Mesodermal cell (in vitro differentiated cells): ENCODE measurements at regions not wholly inside any gene's neighbourhood (a gene's known extent, or its start where the extent isn't known, plus 50 kb on each side); places are given as distances from the start of the nearest gene placed in this dataset.
"Not testable (repeated sequence)": the region's sequence is repeated elsewhere in the genome, so short reads cannot be mapped to it uniquely, and the experiment has no call there.

ENCODE experiments used
- H3K27ac ChIP-seq: 2 replicates; pipeline ENCODE4 v1.7.0; 2013; ENCODE audit warnings: mild to moderate bottlenecking, low read depth, low read length, moderate library complexity; ENCODE audit not compliant: severe bottlenecking
- H3K36me3 ChIP-seq: 2 replicates; pipeline ENCODE4 v1.7.1; 2013; ENCODE audit warnings: mild to moderate bottlenecking, low read length, moderate library complexity; ENCODE audit not compliant: control insufficient read depth, insufficient read depth
- H3K4me1 ChIP-seq: one replicate; pipeline ENCODE4 v1.7.1; 2013; ENCODE audit warnings: mild to moderate bottlenecking, low read length; ENCODE audit not compliant: insufficient read depth, control insufficient read depth, poor library complexity, severe bottlenecking
- H3K4me3 ChIP-seq: 2 replicates; pipeline ENCODE4 v1.7.0; 2013; ENCODE audit warnings: low read length, control low read depth, mild to moderate bottlenecking; ENCODE audit not compliant: insufficient read depth, poor library complexity, severe bottlenecking; ENCODE audit errors: extremely low read depth
- H3K9me3 ChIP-seq: 2 replicates; pipeline ENCODE4 v1.7.1; 2013; ENCODE audit warnings: mild to moderate bottlenecking, low read length, moderate library complexity; ENCODE audit not compliant: control insufficient read depth
- WGBS, 2 experiments: methylation state at CpG; one replicate each; pipeline ENCODE4 v1.1.5; 2013; ENCODE audit warnings: missing lambda C conversion rate in 2 of 2; ENCODE audit not compliant: insufficient coverage in 2 of 2; 5-methylcytosine and 5-hydroxymethylcytosine counted together

DNA sequence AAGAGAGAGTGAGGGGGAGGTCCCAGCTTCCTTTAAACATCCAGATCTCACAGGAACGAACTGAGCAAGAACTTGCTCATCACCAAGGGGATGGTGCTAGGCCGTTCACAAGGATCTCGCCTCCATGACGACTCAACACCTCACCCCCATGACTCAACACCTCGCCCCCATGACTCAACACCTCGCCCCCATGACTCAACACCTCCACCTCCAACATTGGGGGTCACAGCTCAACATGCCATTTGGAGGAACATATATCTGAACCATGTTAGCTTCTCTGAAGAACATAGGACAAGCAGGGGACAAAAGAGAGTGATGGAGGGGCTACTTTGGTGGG is 66.0 kb upstream of the LHX5 start:
- Histone ChIP-seq H3K36me3 (no peaks in the 10 kb centered on the region), H3K4me1 (no peaks in the 10 kb centered on the region), H3K9me3 (peaks cover 6% of the 10 kb centered on the region), H3K27ac (no peak overlapping the region), H3K4me3 (no peak overlapping the region)
- 67 to 86% methylated on average over 4 of the region's 6 CpGs for WGBS, 2 experiments

GRCh38 chr12:113537046-113537750 is 65.5 kb upstream of the LHX5 start:
- H3K27ac ChIP-seq = no peak overlapping the region
- H3K9me3 ChIP-seq = peaks cover 6% of the 10 kb centered on the region
- 91 to 92% methylated on average over 9 to 10 of the region's 11 CpGs for WGBS, 2 experiments
- H3K36me3 ChIP-seq = no peaks in the 10 kb centered on the region
- no peaks in the 10 kb centered on the region for H3K4me1 ChIP-seq
- no peak overlapping the region for H3K4me3 ChIP-seq

DNA sequence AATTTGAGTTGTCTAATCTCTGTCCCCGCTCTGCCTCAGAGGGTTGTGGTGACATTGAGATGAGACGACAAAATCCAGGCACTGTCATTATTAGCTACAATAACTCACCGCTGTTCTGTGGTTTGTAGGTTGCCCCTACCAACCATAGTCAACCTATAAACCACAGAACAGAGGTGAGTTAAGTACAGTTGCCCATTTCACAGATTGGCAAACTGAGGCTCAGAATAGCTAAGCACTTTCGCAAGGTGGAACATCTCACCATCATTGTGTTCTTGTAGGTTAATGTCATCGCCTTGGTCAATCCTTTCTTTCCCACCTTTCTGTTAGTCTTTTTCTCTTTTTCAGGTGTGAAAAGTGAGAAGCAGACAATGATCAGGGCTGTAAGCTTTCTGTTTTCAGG is 63.4 kb upstream of the LHX5 start:
- Histone ChIP-seq H3K4me1 (no peaks in the 10 kb centered on the region), H3K27ac (no peak overlapping the region), H3K36me3 (no peaks in the 10 kb centered on the region), H3K4me3 (no peak overlapping the region), H3K9me3 (peaks cover 6% of the 10 kb centered on the region)
- 100% methylated on average over 2 of the region's 5 CpGs for WGBS, 2 experiments

DNA sequence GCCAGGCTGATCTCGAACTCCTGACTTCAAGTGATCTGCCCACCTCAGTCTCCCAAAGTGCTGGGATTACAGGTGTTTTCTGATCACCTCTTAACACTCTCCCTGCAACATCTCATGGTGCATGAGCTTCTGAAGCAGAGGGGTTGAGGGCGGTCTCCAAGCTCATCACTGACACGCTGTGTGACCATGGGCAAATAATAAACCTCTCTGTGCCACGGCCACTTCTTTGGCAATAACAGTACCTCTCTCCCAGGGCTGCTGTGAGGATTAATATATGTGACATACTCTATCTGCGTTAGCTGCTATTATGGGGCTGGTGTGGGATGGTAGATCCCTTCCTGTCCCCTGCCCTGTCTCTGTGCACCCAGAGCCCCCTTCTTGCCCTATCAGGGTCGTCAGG is 62.9 kb upstream of the LHX5 start:
- 75 to 96% methylated on average over 1 to 3 of the region's 6 CpGs for WGBS, 2 experiments
- Histone ChIP-seq H3K9me3 (peaks cover 6% of the 10 kb centered on the region), H3K4me3 (no peak overlapping the region), H3K36me3 (no peaks in the 10 kb centered on the region), H3K27ac (no peak overlapping the region), H3K4me1 (no peaks in the 10 kb centered on the region)

DNA sequence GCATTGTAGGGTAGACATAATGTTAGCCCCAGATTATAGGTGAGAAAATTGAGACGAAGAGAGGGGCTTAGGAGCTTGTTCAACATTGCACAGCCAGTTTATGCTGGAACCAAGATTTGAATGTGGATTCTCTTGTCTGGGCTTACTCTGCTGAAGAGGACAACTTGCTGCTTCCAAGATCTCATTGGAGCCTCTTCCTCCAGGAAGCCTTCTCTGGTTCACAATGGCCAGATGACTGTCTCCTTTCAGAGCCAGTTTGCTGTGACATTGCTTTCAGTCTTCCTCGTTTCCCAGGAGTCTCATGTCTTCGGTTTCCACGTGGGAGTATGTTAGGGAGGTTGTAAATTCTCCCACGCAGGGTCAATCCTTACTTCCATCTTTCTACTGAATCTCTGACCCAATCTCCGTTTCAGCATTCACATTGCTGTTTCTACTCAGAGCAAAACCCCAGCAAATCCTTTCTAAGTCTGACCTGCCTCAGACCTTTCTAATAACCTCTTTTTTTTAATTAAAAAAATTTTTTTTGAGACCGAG is 62.2 kb upstream of the LHX5 start:
- Histone ChIP-seq H3K4me1 (no peaks in the 10 kb centered on the region), H3K27ac (no peak overlapping the region), H3K4me3 (no peak overlapping the region), H3K9me3 (peaks cover 6% of the 10 kb centered on the region), H3K36me3 (no peaks in the 10 kb centered on the region)
- 83 to 84% methylated on average over 3 to 4 of the region's 7 CpGs for WGBS, 2 experiments

- Histone ChIP-seq H3K9me3 (peaks cover 3% of the 10 kb centered on the region), H3K4me1 (no peaks in the 10 kb centered on the region), H3K36me3 (no peaks in the 10 kb centered on the region), H3K27ac (no peak overlapping the region), H3K4me3 (no peak overlapping the region)
- WGBS, 2 experiments = 92 to 97% methylated on average over 8 to 11 of the region's 13 CpGs
These were observed 60.6 kb upstream of the LHX5 start for GRCh38 chr12:113532292-113532691.

DNA sequence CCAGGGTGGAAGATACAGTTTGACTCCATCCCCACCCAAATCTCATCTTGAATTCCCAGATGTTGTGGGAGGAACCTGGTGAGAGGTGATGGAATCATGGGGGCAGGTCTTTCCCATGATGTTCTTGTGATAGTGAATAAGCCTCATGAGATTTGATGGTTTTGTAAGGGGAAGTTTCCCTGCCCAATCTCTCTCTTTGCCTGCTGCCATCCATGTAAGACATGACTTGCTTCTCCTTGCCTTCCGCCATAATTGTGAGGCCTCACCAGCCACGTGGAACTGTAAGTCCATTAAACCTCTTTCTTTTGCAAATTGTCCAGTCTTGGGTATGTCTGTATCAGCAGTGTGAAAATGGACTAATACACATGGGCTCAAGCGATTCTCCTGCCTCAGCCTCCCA is 59.4 kb upstream of the LHX5 start:
- not testable (repeated sequence) for H3K4me1 ChIP-seq, H3K4me3 ChIP-seq, H3K9me3 ChIP-seq, H3K27ac ChIP-seq, H3K36me3 ChIP-seq
- WGBS, 2 experiments = 60 to 81% methylated on average over 1 to 2 of the region's 3 CpGs

DNA sequence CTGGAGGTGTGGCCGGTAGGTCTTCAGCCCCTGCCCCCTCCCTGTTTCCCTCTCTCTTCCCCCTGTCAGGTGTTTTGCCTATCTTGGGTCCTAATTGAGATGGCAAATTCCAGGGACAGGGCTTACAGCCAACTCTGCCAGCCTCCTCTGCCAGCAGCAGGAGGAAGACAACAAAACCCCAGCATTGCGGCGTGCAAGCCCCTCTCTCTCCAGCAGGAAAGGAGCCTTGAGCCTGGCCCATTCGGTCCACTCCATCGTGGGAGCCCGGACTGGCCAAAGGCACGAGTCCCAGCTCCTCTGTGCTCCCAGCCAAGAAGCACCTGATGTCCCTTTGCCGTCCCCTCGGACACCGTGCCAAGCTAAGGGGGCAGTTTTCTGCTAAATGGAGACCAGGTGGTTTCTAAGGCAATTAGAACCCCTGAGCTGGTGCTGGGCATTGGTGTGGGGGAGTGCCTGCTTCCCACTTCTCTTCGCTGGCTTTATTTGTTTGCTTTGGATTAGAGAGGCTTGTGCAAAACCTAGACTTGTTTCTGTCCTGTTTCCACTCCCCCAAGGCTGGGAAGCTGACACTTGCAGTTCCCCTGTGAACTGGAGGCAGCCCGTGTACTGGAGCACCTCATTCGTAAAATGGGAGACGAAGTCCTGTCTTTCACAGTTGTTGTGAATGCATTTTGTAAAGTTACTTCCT is 57.1 kb upstream of the LHX5 start:
- 77% methylated on average over 8 to 12 of the region's 14 CpGs for WGBS, 2 experiments
- H3K36me3 ChIP-seq = no peaks in the 10 kb centered on the region
- no peak overlapping the region for H3K4me3 ChIP-seq

DNA sequence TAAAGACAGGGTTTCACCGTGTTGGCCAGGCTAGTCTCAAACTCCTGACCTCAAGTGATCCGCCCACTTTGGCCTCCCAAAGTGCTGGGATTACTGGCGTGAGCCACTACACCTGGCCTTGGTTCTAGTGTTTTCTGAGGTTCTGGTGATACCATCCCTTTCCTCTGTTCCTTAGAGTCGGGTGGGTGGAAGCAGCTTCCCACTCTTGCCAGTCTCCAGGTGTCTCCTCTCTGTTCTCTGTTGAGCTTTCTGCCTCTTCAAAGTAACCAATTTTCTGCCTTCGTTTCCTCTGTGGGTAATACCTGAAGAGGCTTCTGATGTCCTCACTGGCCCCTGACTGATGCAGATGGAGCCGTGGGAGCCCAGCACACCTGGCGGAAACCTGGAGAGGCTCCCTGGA is 53.4 kb upstream of the LHX5 start:
- no peak overlapping the region for H3K27ac ChIP-seq
- no peaks in the 10 kb centered on the region for H3K36me3 ChIP-seq
- 86 to 91% methylated on average over 6 to 7 of the region's 7 CpGs for WGBS, 2 experiments
- no peak overlapping the region for H3K4me3 ChIP-seq
- H3K4me1 ChIP-seq = no peaks in the 10 kb centered on the region
- no peaks in the 10 kb centered on the region for H3K9me3 ChIP-seq

More for the DNA sequence above, 57.1 kb upstream of the LHX5 start:
- H3K4me1 ChIP-seq = no peaks in the 10 kb centered on the region
- H3K27ac ChIP-seq = no peak overlapping the region
- H3K9me3 ChIP-seq = no peaks in the 10 kb centered on the region

DNA sequence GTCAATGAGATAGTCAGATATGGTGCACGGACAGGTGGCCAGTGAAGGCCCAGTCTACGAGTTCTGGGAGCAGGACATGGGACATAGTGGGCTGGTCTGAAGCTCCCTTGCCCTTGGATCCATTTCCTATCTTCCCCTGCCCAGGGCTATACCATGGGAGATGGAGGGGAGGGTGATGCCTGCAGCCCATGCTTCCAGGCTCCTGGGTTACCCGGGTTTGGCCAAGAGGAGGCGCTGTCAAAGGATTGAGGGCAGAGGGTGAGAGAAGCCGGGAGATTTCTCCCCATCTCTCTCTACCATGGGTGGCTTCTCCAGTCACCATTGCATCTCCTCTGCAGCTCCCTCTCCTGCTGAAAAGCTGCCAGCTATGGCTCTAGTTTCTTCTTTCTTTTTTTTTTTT is 52.8 kb upstream of the LHX5 start:
- no peaks in the 10 kb centered on the region for H3K4me1 ChIP-seq
- H3K36me3 ChIP-seq = no peaks in the 10 kb centered on the region
- H3K9me3 ChIP-seq = no peaks in the 10 kb centered on the region
- no peak overlapping the region for H3K4me3 ChIP-seq
- 93 to 94% methylated on average over 2 of the region's 5 CpGs for WGBS, 2 experiments
- no peak overlapping the region for H3K27ac ChIP-seq

DNA sequence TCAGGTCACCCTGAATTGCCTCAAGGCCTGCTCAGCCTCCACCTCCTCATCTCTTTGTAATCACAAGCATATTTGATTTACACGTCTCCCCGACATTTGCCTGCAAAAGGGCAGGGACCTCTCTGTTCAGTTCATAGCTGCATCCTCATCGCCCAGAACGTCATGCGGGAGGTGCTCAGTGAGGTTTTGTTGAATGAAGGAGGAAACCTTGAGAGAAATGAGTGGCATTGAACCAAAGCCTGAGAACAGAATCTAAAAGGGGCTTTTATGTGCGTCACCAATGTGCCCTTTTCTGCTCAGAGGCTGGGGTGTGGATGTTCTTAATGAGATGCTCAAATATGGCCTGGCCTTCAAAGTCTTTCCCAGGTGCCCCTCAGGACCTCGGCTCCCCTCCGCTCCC is 50.0 kb upstream of the LHX5 start:
- no peaks in the 10 kb centered on the region for H3K4me1 ChIP-seq
- no peak overlapping the region for H3K27ac ChIP-seq
- no peaks in the 10 kb centered on the region for H3K36me3 ChIP-seq
- 87 to 95% methylated on average over 6 to 8 of the region's 8 CpGs for WGBS, 2 experiments
- H3K4me3 ChIP-seq = no peak overlapping the region
- no peaks in the 10 kb centered on the region for H3K9me3 ChIP-seq
